DMS79 (cell line): ENCODE measurements at regions not wholly inside any gene's neighbourhood (a gene's known extent, or its start where the extent isn't known, plus 50 kb on each side); places are given as distances from the start of the nearest gene placed in this dataset.
"Not testable (repeated sequence)": the region's sequence is repeated elsewhere in the genome, so short reads cannot be mapped to it uniquely, and the experiment has no call there.

Experiments used
- DNase-seq: peaks from one replicate; lab custom pipeline; 2025; lab: John Stamatoyannopoulos, UW

DNA sequence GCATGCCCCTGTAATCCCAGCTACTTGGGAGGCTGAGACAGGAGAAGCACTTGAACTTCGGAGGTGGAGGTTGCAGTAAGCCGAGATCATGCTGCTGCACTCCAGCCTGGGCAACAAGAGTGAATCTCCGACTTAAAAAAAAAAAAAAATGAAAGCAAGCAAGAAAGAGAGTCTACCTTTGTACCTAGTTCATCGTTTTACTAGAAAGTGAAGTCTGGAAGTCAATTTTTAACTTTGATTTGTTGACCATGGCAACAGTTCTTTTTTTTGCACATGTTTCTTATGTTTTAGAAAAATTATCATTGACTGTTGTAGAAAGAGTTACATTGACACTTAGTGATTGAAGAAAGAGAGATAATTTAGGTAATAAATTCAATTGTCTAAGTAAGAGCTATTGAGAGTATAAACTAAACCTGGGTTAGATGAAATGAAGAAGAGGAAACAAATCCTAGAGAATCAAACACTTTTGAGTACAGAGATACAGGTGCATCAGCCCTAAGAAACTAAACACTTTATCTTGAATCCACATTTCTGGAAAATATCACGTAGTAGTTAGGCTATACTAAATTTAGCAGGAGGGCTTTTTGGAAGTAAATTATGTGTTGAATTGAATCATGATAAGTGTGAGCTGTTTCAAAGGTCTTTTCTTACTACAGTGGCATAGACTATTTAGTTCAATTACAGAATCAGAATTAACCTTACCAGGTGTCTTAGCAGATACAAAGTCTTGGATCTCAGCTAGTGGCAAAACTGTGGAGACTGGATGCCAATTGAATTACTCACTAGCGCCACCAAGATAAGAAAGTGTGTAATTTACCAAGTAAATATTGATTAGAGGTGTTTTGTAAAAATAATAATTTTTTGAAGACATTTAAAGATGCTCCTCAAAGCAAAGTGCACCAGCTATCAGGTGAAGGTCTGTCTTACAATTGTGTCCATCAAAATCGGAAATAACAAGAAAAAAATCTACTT is 303.4 kb upstream of the NRXN1 start:
- no peak for DNase-seq

DNA sequence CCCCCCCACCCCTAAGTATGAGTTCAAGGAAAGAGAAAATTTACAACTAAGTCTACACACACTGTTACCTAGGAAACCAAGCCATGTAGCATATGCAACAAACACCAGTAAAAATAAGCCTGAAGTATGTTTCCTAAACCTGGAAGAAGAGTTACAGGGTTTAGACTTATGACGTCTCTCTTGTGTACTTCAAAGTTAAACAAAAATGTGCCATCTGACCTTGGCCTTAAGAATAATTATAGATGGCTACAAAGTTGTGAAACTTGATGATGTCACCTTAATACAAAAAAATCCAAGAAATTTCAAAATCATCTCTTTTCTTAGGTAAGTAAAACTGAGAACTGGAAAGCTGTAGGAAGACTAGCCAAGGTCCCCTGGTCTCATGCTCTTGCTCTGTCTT is 297.6 kb upstream of the NRXN1 start:
- DNase-seq = no peak

GRCh38 chr2:51324051-51324450 is 292.1 kb upstream of the NRXN1 start:
- DNase-seq = no peak

DNA sequence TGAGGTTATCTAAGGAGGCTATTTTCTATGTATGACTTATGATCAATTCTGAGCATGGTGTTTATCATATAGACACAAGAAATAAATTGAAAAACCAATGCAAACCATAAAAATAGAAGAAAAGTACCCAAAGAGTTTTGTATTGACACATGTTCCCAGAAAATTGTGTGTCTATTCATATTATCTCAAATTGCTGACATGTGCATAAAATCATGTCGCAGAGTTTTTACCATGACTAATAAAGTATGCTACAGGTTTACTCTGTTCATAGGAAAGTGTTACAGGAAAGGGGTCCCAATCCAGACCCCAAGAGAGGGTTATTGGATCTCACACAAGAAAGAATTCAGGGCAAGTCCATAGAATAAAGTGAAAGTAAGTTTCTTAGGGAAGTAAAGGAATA is 290.7 kb upstream of the NRXN1 start:
- no peak for DNase-seq

- no peak for DNase-seq
Observed at GRCh38 chr2:51304311-51304710, 272.4 kb upstream of the NRXN1 start.

- no peak for DNase-seq
Observed at GRCh38 chr2:51301381-51301780, 269.4 kb upstream of the NRXN1 start.

- no peak for DNase-seq
Observed at GRCh38 chr2:51299370-51299769, 267.4 kb upstream of the NRXN1 start.

- no peak for DNase-seq
Observed at GRCh38 chr2:51297488-51297887, 265.6 kb upstream of the NRXN1 start.

GRCh38 chr2:51293566-51294200 is 261.8 kb upstream of the NRXN1 start:
- no peak for DNase-seq

- no peak for DNase-seq
Observed at GRCh38 chr2:51291762-51292551, 260.0 kb upstream of the NRXN1 start.

DNA sequence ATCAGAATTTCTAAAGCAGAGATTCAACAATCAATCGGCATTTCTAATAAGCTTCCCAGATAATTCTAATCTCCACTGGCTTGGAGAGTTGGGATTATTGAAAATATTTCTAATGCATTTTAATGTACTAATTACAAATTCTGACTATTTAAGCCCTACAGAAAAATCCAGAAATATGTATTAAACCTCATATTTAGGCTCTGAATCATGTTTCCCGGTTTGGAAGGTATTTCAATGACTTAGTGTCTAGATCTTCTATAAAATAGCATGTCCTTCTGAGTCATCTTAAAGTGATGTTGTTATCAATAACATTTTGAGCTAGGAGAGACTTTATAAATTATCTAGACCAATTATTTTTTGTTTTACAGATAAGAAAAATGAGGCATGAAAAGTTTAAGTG is 258.8 kb upstream of the NRXN1 start:
- no peak for DNase-seq

- DNase-seq = no peak
Observed at GRCh38 chr2:51289045-51289444, 257.1 kb upstream of the NRXN1 start.

DNA sequence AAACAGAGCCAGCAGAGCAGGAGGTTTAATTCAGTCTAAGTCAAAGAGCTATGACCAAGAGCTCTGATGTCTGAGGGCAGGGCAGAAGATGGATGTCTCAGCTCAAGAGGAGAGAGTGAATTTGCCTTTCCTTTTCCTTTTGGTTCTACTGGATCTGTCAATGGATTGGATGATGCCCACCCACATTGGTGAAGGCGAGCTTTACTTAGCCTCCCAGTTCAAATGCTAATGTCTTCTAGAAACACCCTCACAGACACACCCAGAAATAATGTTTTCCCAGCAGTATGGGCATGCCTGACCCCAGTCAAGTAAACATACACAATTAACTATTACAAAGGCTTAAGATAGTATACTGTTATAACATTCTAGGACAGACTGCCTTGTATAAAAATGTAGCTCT is 236.3 kb upstream of the NRXN1 start:
- DNase-seq = no peak

DNA sequence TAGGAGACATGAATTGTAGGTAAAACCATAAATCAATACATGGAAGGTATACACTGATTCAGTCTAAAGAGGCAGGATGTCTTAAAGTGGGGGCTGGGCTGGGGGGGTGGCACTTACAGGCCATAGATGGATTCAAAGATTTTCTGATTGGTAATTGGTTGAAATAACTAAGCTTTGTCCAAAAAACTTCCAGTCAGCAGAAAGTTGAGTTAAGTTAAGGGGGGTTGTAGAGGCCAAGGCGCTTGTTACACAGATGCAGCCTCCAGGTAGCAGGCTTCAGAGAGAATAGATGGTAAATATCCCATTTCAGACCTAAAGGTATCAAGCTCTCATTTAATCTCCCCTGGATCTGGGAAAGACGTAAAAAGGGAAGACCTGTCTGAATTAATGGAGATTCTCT is 233.6 kb upstream of the NRXN1 start:
- DNase-seq = no peak

GRCh38 chr2:51263951-51264350 is 232.0 kb upstream of the NRXN1 start:
- DNase-seq = no peak

- DNase-seq = not testable (repeated sequence)
Observed at GRCh38 chr2:51263101-51263500, 231.2 kb upstream of the NRXN1 start.

DNA sequence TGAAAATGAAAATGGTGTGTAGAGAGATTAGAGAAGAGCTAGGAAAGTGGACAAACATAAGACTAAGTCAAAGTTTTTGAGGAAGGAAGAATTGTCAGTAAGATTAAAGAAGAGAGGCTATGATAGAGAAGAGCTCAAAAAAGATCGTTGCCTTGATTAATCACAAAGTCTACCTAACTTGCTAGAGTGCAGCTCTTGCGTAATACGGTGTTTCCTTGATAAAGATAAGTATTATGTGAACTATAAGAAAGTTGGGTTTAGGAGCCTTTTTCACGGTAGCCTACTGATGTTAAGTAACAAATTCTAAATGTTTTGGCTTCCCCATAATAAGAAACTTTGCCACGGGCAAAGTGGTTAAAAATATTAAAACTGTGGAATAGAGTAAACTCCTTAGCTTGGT is 226.4 kb upstream of the NRXN1 start:
- no peak for DNase-seq

DNA sequence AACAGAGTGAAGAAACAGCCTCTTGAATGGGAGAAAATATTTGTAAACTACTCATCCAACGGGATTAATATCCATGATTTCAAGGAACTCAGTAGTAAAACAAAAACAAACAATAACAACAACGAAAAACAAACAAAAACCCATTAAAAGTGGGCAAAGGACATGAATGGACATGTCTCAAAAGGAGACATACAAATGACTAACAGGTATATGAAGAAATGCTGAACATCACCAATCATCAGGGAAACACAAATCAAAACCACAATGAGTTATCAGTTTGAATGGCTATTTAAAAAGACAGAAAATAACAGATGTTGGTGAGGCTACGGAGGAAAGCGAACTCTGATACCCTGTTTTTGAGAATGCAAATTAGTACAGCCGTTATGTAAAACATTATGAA is 224.8 kb upstream of the NRXN1 start:
- DNase-seq = no peak

GRCh38 chr2:51251356-51251755 is 219.4 kb upstream of the NRXN1 start:
- DNase-seq = no peak

DNA sequence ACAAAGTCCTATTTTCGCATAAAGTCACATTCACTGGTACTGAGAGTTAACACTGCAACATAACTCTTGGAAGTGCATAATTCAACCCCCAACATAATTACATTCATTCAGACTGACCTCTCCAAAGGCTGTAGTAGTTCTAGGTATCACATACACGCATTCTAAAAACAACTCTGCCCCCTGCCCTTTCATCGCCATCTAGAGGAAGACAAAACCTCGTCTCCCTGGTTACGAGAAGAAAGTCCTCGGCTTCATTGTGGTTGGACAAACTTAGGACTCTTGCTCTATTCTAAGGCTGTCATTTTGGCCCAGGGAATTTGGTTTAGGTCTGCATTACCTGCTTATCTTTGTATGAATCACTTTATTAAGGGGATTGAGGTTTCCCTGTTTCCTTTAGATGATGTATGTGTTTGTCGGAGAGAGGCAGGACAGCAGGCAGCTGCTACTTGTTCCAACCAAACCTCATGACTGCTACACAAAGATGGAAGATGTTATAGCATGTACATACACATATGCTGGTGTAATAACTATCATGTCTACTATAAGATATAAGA is 215.4 kb upstream of the NRXN1 start:
- no peak for DNase-seq

GRCh38 chr2:51243892-51244535 is 212.1 kb upstream of the NRXN1 start:
- no peak for DNase-seq
